GM18498 (cell line): ENCODE measurements at regions not wholly inside any gene's neighbourhood (a gene's known extent, or its start where the extent isn't known, plus 50 kb on each side); places are given as distances from the start of the nearest gene placed in this dataset.

Source experiments
- ATAC-seq: cut with Tn5 transposase; IDR thresholded peaks from one replicate; pipeline ENCODE4 v1.9.1; 2021; ENCODE audit warnings: mild to moderate bottlenecking, moderate library complexity; ENCODE audit not compliant: unreplicated experiment

DNA sequence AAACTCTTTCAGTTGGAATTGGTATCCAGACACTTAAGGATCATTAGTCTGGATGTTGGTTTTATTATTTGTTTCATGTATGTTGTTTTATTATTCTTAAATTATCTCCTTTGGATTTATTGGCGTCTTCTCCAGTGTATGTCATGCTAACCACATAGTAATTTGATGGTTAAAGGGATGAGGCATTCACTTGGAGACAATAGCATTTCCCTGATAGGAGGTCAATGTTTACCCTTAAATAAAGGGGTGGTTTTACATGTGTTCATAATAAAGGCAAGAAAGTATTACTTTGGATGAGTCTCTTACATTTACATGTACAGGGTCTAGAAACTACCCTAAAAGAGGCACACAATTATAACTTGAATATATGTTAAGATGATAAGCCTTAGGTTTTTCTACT lies 51.2 kb upstream of the RNF144B start:
- no peak for ATAC-seq

DNA sequence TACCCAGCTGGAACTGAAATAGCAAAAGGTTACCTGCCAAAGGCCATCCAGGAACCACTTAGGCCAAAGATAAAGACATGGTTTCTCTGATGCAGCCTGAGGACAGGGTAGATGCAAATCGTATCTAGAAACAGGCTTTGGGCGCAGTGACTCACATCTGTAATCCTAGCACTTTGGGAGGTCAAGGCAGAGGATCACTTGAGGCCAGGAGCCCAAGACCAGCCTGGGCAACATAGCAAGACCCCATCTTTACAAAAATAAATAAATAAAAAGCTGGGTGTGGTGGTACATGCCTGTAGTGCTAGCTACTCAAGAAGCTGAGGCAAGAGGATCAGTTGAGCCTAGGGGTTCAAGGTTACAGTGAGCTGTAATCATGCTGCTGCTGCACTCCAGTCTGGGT lies 52.9 kb upstream of the RNF144B start:
- ATAC-seq = no peak

DNA sequence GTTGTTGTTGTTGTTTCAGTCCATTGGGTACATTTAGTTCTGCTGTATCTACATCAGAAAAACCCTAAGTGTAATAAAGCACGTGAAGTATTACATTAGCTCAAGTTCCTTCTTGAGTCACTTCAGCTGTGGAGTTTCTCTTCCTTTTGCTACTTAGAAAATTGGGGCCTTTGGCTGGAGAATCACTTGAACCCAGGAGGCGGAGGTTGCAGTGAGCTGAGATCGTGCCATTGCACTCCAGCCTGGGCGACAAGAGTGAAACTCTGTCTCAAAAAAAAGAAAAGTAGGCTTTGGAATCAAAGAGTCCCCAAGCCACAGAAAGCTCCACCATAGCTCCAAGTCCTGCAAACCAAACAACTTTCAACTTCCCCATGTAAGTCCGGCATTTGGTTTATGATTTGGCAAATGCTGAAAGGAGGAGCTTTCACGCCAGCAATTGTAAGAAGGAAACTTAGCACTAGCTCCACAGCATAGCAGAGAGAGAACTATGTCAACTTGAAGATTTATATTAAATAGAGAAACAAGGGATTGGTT lies 56.5 kb upstream of the RNF144B start:
- ATAC-seq = no peak

DNA sequence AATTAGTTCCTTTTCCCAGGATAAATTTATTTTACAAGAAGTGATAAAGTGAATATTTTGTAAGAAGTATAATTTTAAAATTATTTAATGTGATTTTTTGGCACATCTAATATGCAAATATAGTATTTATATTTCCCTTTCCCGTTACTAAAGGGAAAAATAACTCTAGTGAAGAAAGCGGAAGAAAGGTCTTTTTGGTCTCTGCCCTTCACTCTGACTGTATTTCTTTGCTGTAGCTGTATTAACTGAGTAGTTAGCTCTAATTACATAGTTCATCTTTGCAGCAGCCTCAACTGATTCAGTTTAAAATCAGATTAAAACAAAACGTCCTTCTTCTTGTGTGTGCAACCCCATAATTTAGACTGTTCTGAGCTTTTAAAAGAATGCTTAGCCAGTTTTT lies 57.4 kb upstream of the RNF144B start:
- ATAC-seq = no peak

DNA sequence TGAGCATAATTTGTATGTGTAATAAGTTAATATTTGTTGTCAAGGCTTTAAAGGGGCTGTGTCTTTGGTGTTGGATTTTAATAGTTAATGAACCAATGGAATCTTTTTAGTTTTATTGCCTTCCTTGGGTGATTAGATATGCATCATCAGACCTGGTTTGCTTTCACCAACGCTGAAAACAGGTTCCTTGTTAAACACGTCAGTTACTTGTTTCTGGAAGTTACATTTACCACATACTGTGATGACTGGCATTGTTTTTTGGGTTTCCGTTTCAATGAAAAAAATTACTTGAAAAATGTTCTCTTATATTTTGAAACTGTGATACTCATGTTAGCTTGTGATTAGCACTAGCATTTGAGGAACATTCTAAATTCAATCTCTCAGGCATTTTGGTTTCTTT lies 58.6 kb upstream of the RNF144B start:
- ATAC-seq = no peak

DNA sequence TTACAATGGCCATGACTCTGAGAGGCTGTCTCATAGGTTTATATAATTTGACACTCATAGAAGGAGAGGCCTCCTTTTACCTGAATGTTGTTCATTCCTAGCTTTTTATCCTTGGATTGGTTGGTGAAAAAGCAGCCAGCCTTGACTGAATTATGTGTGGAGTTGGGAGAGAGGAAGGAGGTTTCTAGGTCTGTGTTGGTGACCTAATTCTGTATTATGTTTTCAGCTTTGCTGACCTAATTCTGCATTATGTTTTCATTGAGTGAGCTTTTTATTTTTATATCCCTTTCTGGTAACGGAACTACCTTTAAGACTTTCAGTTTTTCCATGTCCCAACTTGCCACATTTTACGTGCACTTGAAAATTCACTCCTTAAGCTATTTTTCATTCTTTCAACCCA lies 59.1 kb upstream of the RNF144B start:
- no peak for ATAC-seq

DNA sequence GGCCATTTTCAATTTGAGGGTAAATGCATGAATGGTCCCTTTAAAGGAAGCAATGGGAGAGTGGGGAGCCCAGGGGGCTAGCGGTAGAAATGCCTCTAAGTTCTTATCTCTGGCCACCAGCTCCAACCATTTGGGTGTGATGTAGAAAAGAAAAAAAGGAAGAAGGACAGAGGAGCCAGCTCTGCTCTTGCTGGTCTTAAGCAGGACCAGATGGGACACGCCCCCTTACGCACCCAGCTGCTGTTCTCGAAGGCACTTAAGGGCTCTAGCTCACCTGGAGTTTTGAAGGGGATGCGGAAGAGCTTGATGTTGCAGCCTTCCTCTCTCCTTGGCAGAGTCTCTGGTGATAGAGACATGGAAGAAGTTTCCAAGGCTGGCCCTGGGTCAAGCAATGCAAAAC lies 59.5 kb upstream of the RNF144B start:
- no peak for ATAC-seq

DNA sequence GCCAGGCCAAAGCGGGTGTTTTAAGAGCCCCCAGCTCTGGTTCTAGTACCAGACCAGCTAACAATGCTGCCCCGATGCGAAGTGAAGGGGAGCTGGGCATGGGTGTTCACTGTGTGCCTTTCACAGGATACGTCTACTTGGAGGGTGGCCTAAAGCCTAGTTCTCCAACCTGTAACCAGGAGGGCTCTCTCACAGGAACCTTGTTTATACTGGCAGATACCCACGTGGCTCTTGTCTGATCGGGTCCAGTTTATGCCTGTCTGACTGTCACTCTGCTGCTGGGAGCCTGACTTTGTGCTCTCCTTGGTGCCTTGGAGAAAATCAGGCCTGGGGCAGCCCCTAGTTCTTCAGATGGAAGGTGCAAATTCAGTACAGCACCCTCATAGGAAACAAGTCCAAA lies 60.2 kb upstream of the RNF144B start:
- ATAC-seq = no peak

DNA sequence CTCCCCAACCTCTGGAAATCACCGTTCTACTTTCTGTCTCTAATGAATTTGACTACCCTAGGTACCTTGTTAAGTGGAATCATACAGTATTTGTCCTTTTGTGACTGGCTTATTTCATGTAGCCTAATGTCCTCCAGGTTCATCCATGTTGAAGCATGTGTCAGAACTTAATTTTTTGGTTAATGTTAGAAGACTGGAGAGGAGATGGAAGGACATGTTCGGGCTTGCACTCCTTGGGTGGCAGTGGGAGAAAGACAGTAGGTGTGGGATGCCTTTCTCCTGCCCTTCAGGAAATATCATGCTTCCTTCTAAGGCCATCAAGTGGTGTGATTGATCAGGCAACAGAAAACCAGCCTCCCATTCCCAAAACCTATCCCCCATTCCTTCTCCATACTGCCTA lies 61.1 kb upstream of the RNF144B start:
- no peak for ATAC-seq

DNA sequence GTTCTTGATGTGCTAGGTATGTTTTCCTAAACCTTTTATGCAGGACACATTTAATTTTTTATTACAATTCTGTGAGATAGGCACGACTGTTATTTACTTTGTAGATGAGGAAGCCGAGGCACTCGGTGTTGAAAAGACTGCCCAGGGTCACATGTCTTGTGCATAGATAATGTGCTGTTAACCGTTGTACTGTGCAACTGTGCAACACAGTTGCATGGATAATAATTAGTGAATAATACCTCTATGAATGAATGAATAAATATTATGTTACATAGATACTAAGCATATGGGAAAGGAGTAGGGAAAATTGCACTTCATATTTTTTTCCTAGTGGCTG lies 60.3 kb upstream of the DEK start:
- no peak for ATAC-seq

DNA sequence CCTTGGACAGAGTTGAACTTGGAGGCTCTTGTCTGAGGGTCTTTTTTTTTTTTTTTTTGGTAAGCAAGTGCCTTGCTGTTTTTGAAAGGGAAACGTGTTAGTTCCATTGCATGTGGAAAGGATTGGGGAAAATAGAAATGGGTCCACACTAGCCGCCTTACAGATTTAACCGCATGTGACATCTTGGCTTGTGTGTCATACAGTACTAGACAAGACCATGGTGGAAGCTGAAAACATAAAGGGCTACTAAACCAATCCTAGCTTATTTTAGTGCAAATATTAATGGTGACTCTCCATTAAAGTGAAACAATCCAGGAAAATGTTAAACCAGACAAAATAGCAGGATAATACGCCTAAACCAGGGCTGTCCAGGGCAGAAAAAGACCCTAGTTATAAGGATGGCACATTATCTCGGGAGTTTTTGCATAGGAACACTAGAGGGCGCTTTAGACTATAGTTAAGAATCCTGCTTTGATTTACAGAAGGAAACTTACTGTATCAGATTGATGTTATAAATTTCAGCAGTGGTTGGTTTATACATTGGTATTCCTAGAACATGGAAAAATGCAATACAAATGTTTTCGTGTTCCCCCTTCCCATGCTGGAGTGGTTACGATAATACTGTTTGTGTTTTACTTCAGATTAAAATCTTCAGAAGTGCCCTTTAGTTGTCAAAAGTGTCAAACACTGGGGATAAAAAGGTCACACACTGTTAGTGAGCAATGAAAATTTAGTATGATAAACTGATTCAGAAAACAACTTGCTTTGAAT lies 59.8 kb upstream of the DEK start:
- ATAC-seq = peak; percentile 60

DNA sequence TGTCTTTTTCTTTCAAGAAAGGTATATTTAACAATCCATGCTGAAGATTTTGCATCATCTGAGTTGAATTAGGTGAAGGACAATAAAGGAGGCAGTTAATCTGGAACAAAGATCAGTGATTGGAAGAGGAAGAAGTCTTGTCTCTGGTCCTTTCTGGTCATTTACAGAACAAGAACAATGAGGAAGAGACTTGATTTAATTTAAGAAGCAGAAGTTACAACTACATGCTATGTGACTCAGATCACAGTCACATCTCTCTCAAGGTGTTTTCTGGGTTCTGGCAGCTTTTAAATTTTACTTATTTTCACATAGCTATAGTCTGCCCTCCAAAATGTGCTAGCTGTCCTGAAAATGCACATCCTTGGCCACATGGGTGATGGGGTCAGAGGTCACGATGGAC lies 53.5 kb upstream of the DEK start:
- no peak for ATAC-seq

DNA sequence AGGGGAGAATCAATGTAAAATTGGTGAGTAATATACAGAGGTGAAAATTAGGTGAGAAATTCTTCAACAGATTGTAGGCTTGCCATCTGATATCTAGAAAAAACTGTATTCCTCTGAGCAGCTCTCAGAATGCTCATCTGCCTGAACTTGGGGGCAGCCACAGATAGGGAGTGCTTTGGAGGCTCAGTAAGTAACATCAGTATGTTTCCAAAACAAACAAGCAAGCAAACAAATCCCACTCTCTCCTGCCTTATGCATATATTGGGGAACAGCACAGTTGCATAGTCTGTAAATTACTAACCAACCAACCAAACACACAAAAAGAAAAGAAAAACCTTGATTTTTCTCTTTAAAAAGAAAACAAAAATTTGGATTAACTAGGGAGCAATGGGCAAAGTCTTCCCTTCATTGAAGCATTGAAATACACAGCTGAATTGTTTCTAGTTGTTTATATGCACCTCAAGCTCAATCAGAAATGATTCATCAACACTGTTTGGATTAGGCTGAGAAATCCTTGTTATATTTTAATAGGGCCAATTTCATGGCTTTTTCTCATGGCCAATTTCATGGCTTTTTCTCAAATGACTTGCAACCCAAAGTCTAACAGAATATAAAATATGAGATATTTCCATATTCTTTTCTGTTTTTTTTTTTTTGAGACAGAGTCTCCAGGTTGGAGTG lies 50.1 kb upstream of the DEK start:
- no peak for ATAC-seq
